Mesenchymal stem cell (in vitro differentiated cells and primary cell): ENCODE measurements at regions not wholly inside any gene's neighbourhood (a gene's known extent, or its start where the extent isn't known, plus 50 kb on each side); places are given as distances from the start of the nearest gene placed in this dataset.

ENCODE experiments used
- DNase-seq: peaks from one replicate; pipeline ENCODE4 v3.0.0-alpha.2; 2013
- H2AFZ ChIP-seq: one replicate; pipeline ENCODE4 v1.6.1; 2013; ENCODE audit warnings: low read depth, mild to moderate bottlenecking, control low read depth, inconsistent platforms, low read length, moderate library complexity
- H2AK5ac ChIP-seq: 2 replicates; pipeline ENCODE4 v1.6.1; 2013; ENCODE audit warnings: low read length, moderate library complexity, mild to moderate bottlenecking, inconsistent platforms; ENCODE audit not compliant: severe bottlenecking
- H2BK120ac ChIP-seq: one replicate; pipeline ENCODE4 v1.6.1; 2013; ENCODE audit warnings: low read depth, mild to moderate bottlenecking, inconsistent platforms, low read length, moderate library complexity
- H2BK12ac ChIP-seq, 2 experiments: one replicate each; pipeline ENCODE4 v1.6.1; 2013; ENCODE audit warnings: inconsistent platforms in 2 of 2, low read length in 2 of 2, mild to moderate bottlenecking in 2 of 2, moderate library complexity in 2 of 2, control low read depth in 1 of 2
- H2BK15ac ChIP-seq: one replicate; pipeline ENCODE4 v1.6.1; 2013; ENCODE audit warnings: mild to moderate bottlenecking, low read depth, inconsistent platforms; ENCODE audit not compliant: poor library complexity, severe bottlenecking
- H2BK5ac ChIP-seq: 2 replicates; pipeline ENCODE4 v1.6.1; 2013; ENCODE audit warnings: low read depth, mild to moderate bottlenecking, low read length, control low read depth, inconsistent platforms; ENCODE audit not compliant: poor library complexity, severe bottlenecking
- H3K14ac ChIP-seq, 2 experiments: one replicate each; pipeline ENCODE4 v1.6.1; 2013; ENCODE audit warnings: inconsistent platforms in 2 of 2, low read length in 2 of 2, control low read depth in 1 of 2, mild to moderate bottlenecking in 1 of 2, moderate library complexity in 1 of 2
- H3K18ac ChIP-seq, 2 experiments: one replicate each; pipeline ENCODE4 v1.6.1; 2013; ENCODE audit warnings: inconsistent platforms in 2 of 2, low read length in 2 of 2, control low read depth in 1 of 2, low read depth in 1 of 2, mild to moderate bottlenecking in 1 of 2
- H3K23ac ChIP-seq, 2 experiments: one replicate each; pipeline ENCODE4 v1.6.1; 2013; ENCODE audit warnings: inconsistent platforms in 2 of 2, low read length in 2 of 2, mild to moderate bottlenecking in 2 of 2, moderate library complexity in 2 of 2, control low read depth in 1 of 2
- H3K27ac ChIP-seq: 2 replicates; pipeline ENCODE4 v1.5.1; 2013; ENCODE audit warnings: mild to moderate bottlenecking, moderate library complexity, low read length, control low read depth, inconsistent platforms; ENCODE audit not compliant: poor library complexity, severe bottlenecking
- H3K27me3 ChIP-seq, 2 experiments: 2 replicates each; pipeline versions ENCODE4 v1.6.1 to v1.7.0; 2013; ENCODE audit warnings: low read length in 2 of 2, mild to moderate bottlenecking in 2 of 2, moderate library complexity in 2 of 2, control low read depth in 1 of 2, inconsistent platforms in 1 of 2; ENCODE audit not compliant: control insufficient read depth in 1 of 2, insufficient read depth in 1 of 2
- H3K36me3 ChIP-seq, 2 experiments: 2 replicates each; pipeline versions ENCODE4 v1.6.1 to v1.7.0; 2013; ENCODE audit warnings: low read length in 2 of 2, control low read depth in 1 of 2, inconsistent platforms in 1 of 2, low read depth in 1 of 2, mild to moderate bottlenecking in 1 of 2; ENCODE audit not compliant: insufficient read depth in 2 of 2, control insufficient read depth in 1 of 2
- H3K4ac ChIP-seq, 2 experiments: one replicate each; pipeline ENCODE4 v1.6.1; 2013; ENCODE audit warnings: inconsistent platforms in 2 of 2, low read length in 2 of 2, mild to moderate bottlenecking in 2 of 2, moderate library complexity in 2 of 2, control low read depth in 1 of 2, low read depth in 1 of 2
- H3K4me1 ChIP-seq: 2 replicates; pipeline ENCODE4 v1.6.1; 2013; ENCODE audit warnings: low read depth, low read length, control low read depth; ENCODE audit not compliant: control insufficient read depth, insufficient read depth
- H3K4me2 ChIP-seq: 2 replicates; pipeline ENCODE4 v1.6.1; 2013; ENCODE audit warnings: low read length, mild to moderate bottlenecking, inconsistent platforms; ENCODE audit not compliant: poor library complexity, severe bottlenecking
- H3K4me3 ChIP-seq, 2 experiments: 2 replicates each; pipeline versions ENCODE4 v1.5.1 to v1.7.0; 2013; ENCODE audit warnings: low read length in 2 of 2, mild to moderate bottlenecking in 2 of 2, control low read depth in 1 of 2, low read depth in 1 of 2; ENCODE audit not compliant: insufficient read depth in 1 of 2
- H3K79me1 ChIP-seq: replicated peaks from 2 replicates; pipeline ENCODE4 v1.6.1; 2013; ENCODE audit warnings: mild to moderate bottlenecking, control low read depth, low read length, inconsistent platforms; ENCODE audit not compliant: poor library complexity, severe bottlenecking
- H3K9ac ChIP-seq: 2 replicates; pipeline ENCODE4 v1.7.0; 2013; ENCODE audit warnings: mild to moderate bottlenecking, low read length, moderate library complexity
- H3K9me3 ChIP-seq: 2 replicates; pipeline ENCODE4 v1.7.0; 2013; ENCODE audit warnings: mild to moderate bottlenecking, low read length; ENCODE audit not compliant: control insufficient read depth
- H4K8ac ChIP-seq: one replicate; pipeline ENCODE4 v1.6.1; 2013; ENCODE audit warnings: inconsistent platforms, mild to moderate bottlenecking, low read length, moderate library complexity
- H4K91ac ChIP-seq: one replicate; pipeline ENCODE4 v1.6.1; 2013; ENCODE audit warnings: mild to moderate bottlenecking, low read length, inconsistent platforms
- WGBS: methylation state at CpG from one replicate; pipeline ENCODE4 v1.1.7; 2013; ENCODE audit warnings: mixed read lengths; 5-methylcytosine and 5-hydroxymethylcytosine counted together

- no peak overlapping the region for H2AK5ac ChIP-seq
- no peaks in the 10 kb centered on the region for H3K27me3 ChIP-seq
- H3K18ac ChIP-seq = no peak overlapping the region
- no peak overlapping the region for H3K23ac ChIP-seq
- no peaks in the 10 kb centered on the region for H3K9me3 ChIP-seq
- no peak overlapping the region for H4K91ac ChIP-seq
- no peak overlapping the region for H2AFZ ChIP-seq
- H3K9ac ChIP-seq = no peak overlapping the region
- no peak overlapping the region for H2BK120ac ChIP-seq
- no peak overlapping the region for H2BK12ac ChIP-seq
- H3K36me3 ChIP-seq = no peaks in the 10 kb centered on the region
- H3K14ac ChIP-seq = no peak overlapping the region
- H2BK5ac ChIP-seq = no peak overlapping the region
- no peak overlapping the region for H3K4ac ChIP-seq
- no peak overlapping the region for H4K8ac ChIP-seq
- H3K4me2 ChIP-seq = no peak overlapping the region
- no peak overlapping the region for H2BK15ac ChIP-seq
- H3K4me3 ChIP-seq = no peak overlapping the region
- no peaks in the 10 kb centered on the region for H3K79me1 ChIP-seq
- no peak for DNase-seq
- H3K4me1 ChIP-seq = no peaks in the 10 kb centered on the region
- WGBS = 73% methylated on average over 1 of the region's 1 CpG
- no peak overlapping the region for H3K27ac ChIP-seq
Measured at GRCh38 chr2:60157283-60157682, 396.2 kb downstream of the BCL11A start.

GRCh38 chr2:60154142-60154541 lies 399.3 kb downstream of the BCL11A start:
- no peak overlapping the region for H2AK5ac ChIP-seq
- no peak overlapping the region for H2BK120ac ChIP-seq
- no peaks in the 10 kb centered on the region for H3K9me3 ChIP-seq
- H2BK15ac ChIP-seq = no peak overlapping the region
- no peak overlapping the region for H2BK12ac ChIP-seq
- no CpG with 5 or more reads among the region's 2 CpGs for WGBS
- no peak overlapping the region for H2BK5ac ChIP-seq
- no peak for DNase-seq
- no peak overlapping the region for H3K23ac ChIP-seq
- no peak overlapping the region for H3K9ac ChIP-seq
- H4K91ac ChIP-seq = no peak overlapping the region
- H3K79me1 ChIP-seq = no peaks in the 10 kb centered on the region
- H3K4me3 ChIP-seq = no peak overlapping the region
- H3K4me2 ChIP-seq = no peak overlapping the region
- no peak overlapping the region for H3K14ac ChIP-seq
- no peaks in the 10 kb centered on the region for H3K36me3 ChIP-seq
- H4K8ac ChIP-seq = no peak overlapping the region
- H3K27me3 ChIP-seq = no peaks in the 10 kb centered on the region
- no peak overlapping the region for H3K4ac ChIP-seq
- H3K4me1 ChIP-seq = no peaks in the 10 kb centered on the region
- H2AFZ ChIP-seq = no peak overlapping the region
- H3K27ac ChIP-seq = no peak overlapping the region
- no peak overlapping the region for H3K18ac ChIP-seq

DNA sequence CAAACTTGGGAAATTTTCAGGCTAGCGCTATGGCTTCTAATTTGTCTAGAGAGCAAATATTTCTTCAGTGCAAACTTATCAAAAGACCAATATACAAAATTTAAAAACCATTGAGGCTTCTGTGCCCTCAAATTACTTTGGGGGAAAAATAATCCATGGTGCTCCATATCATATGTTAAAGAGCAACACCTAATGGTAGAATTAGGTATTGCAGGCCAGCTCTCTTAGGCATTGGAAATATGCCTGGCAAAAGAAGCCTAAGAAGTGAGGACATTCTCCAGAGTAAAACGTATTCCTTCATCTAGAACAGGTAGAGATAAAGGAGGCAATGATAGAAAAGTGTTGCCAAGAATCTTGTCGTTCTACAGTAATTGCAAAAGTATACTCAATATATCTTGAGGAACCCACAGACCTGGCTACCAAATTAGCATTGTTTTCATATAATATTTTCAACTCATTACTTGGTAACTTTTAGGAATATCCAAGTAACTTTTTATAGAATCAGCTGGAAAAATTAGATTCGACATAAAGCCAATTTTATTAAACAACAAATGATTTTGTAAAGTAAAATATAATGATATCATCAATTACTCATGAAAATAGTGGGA lies 401.1 kb downstream of the BCL11A start:
- Histone ChIP-seq H2BK120ac (no peak overlapping the region), H2BK5ac (no peak overlapping the region), H4K91ac (no peak overlapping the region), H4K8ac (no peak overlapping the region), H3K27ac (no peak overlapping the region), H3K4me1 (no peaks in the 10 kb centered on the region), H3K14ac (no peak overlapping the region), H3K9me3 (no peaks in the 10 kb centered on the region), H3K18ac (no peak overlapping the region), H3K79me1 (no peaks in the 10 kb centered on the region), H2BK12ac (no peak overlapping the region), H3K9ac (no peak overlapping the region), H3K4me3 (no peak overlapping the region), H3K27me3 (no peaks in the 10 kb centered on the region), H3K4ac (no peak overlapping the region), H2AK5ac (no peak overlapping the region), H3K4me2 (no peak overlapping the region), H3K23ac (no peak overlapping the region), H2AFZ (no peak overlapping the region), H2BK15ac (no peak overlapping the region), H3K36me3 (no peaks in the 10 kb centered on the region)
- peak; percentile 6 for DNase-seq
- WGBS = 100% methylated on average over 1 of the region's 4 CpGs

GRCh38 chr2:60149176-60149575 lies 404.3 kb downstream of the BCL11A start:
- H3K23ac ChIP-seq = no peak overlapping the region
- no peak overlapping the region for H2BK15ac ChIP-seq
- H4K91ac ChIP-seq = no peak overlapping the region
- H3K9ac ChIP-seq = no peak overlapping the region
- WGBS = no CpG with 5 or more reads among the region's 1 CpG
- no peak overlapping the region for H3K4me3 ChIP-seq
- H2BK5ac ChIP-seq = no peak overlapping the region
- H3K27me3 ChIP-seq = no peaks in the 10 kb centered on the region
- H3K4ac ChIP-seq = no peak overlapping the region
- no peak overlapping the region for H2AK5ac ChIP-seq
- DNase-seq = no peak
- no peaks in the 10 kb centered on the region for H3K4me1 ChIP-seq
- H4K8ac ChIP-seq = no peak overlapping the region
- no peak overlapping the region for H3K18ac ChIP-seq
- H3K4me2 ChIP-seq = no peak overlapping the region
- H3K14ac ChIP-seq = no peak overlapping the region
- H2BK120ac ChIP-seq = no peak overlapping the region
- no peaks in the 10 kb centered on the region for H3K36me3 ChIP-seq
- no peaks in the 10 kb centered on the region for H3K9me3 ChIP-seq
- no peaks in the 10 kb centered on the region for H3K79me1 ChIP-seq
- no peak overlapping the region for H2BK12ac ChIP-seq
- no peak overlapping the region for H2AFZ ChIP-seq
- no peak overlapping the region for H3K27ac ChIP-seq
